ENCODE measurements at regions not wholly inside any gene's neighbourhood (a gene's known extent, or its start where the extent isn't known, plus 50 kb on each side); places are given as distances from the start of the nearest gene placed in this dataset.

DNA sequence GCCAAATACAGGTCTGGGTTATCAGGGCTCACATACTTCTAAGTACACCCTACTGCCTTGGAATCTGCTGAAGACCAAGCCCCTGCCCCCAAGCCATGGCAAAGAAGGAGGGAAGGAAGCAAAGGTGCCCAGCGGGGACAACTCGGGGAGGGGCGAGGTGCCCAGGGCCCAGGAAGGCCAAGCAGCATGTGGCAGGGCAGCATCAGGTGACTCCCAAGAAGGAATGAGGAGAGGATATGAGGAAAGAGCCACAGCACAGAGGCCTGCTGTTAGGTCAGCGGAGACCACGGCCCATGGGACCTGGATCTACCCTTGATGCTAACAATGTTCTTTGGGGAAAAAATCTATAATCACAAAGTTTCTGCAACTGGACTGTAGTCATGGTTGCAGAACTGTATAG, 142.6 kb upstream of the CRHR1 start:
- TF ChIP-seq POLR2A (IDR thresholded peaks at IDR 0.05), result no peak
- TF ChIP-seq, protein P1, sequence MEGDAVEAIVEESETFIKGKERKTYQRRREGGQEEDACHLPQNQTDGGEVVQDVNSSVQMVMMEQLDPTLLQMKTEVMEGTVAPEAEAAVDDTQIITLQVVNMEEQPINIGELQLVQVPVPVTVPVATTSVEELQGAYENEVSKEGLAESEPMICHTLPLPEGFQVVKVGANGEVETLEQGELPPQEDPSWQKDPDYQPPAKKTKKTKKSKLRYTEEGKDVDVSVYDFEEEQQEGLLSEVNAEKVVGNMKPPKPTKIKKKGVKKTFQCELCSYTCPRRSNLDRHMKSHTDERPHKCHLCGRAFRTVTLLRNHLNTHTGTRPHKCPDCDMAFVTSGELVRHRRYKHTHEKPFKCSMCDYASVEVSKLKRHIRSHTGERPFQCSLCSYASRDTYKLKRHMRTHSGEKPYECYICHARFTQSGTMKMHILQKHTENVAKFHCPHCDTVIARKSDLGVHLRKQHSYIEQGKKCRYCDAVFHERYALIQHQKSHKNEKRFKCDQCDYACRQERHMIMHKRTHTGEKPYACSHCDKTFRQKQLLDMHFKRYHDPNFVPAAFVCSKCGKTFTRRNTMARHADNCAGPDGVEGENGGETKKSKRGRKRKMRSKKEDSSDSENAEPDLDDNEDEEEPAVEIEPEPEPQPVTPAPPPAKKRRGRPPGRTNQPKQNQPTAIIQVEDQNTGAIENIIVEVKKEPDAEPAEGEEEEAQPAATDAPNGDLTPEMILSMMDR (IDR thresholded peaks at IDR 0.05), result no peak

All from upper lobe of left lung (tissue), 4 donors.